Psoas muscle (tissue), 7 donors: ENCODE measurements at regions not wholly inside any gene's neighbourhood (a gene's known extent, or its start where the extent isn't known, plus 50 kb on each side); places are given as distances from the start of the nearest gene placed in this dataset.

ENCODE experiments used
- ATAC-seq, 4 donors: fragments of 200-7000 bp; cut with Tn5 transposase; one replicate each; pipeline ENCODE4 v1.9.1; 2020; ENCODE audit warnings: moderate library complexity in 3 of 4, mild to moderate bottlenecking in 2 of 4
- DNase-seq, 2 donors: peaks; one replicate each; pipeline ENCODE4 v3.0.0-alpha.2; 2020
- H3K27ac ChIP-seq: fragments of 200-600 bp; one replicate; pipeline ENCODE4 v1.8.0; 2022
- H3K27me3 ChIP-seq, 3 donors: fragments of 200-600 bp in 1 of 3; one replicate each; pipeline versions ENCODE4 v1.6.1 to v1.8.0; 2013 to 2022; ENCODE audit warnings: low read length in 2 of 3, mild to moderate bottlenecking in 2 of 3, moderate library complexity in 1 of 3; ENCODE audit not compliant: insufficient read depth in 3 of 3
- H3K36me3 ChIP-seq, 2 donors: fragments of 200-600 bp in 1 of 2; one replicate each; pipeline versions ENCODE4 v1.6.1 to v1.8.0; 2013 to 2022; ENCODE audit warnings: low read depth in 1 of 2, mild to moderate bottlenecking in 1 of 2, moderate library complexity in 1 of 2; ENCODE audit not compliant: insufficient read depth in 1 of 2
- H3K4me1 ChIP-seq: fragments of 200-600 bp; one replicate; pipeline ENCODE4 v1.8.0; 2022
- H3K4me3 ChIP-seq: fragments of 200-600 bp; one replicate; pipeline ENCODE4 v1.8.0; 2022; ENCODE audit warnings: mild to moderate bottlenecking
- H3K9me3 ChIP-seq: fragments of 200-600 bp; one replicate; pipeline ENCODE4 v1.8.0; 2022
- CTCF ChIP-seq: fragments of 200-600 bp; IDR thresholded peaks from one replicate; pipeline ENCODE4 v1.8.0; 2022; ENCODE audit warnings: antibody characterized with exemption
- WGBS, 3 donors: extraction: QIAGEN DNeasy Blood & Tissue Kit; methylation state at CpG; one replicate each; pipeline versions ENCODE4 v1.1.6 to v1.1.7; 2013; 5-methylcytosine and 5-hydroxymethylcytosine counted together
- intact Hi-C, 2 donors: fragments of 100-400 bp; cut with DNase I; formaldehyde crosslinking; loops; one replicate each; pipeline versions ENCODE4 v1.11.0 to v1.14.2; 2022
- donor health status: healthy with polysubstance abuse.
- donor health status: DM: no; HTN: no; CAD: no; lungs with moderate emphysema.
- donor health status: Bipolar disorder and iron deficiency.
- donor health status: healthy.
- donor health status: DM: yes; HTN: yes; CAD: no.
- donor health status: DM: no; HTN: no; CAD: no.
- donor health status: DM: yes; HTN: yes; CAD: no.

- TF ChIP-seq CTCF, result peak; percentile 79
- peak; percentile 79 to 88 (median 80) for ATAC-seq
- Histone ChIP-seq H3K9me3 (no peaks in the 10 kb centered on the region), H3K4me3 (no peak overlapping the region), H3K36me3 (no peaks in the 10 kb centered on the region), H3K27me3 (peaks cover 0 to 4% (median 0%) of the 10 kb centered on the region in 3 donors), H3K27ac (no peak overlapping the region), H3K4me1 (no peaks in the 10 kb centered on the region)
- 34 to 40% (median 36%) methylated on average over 16 of the region's 16 CpGs for WGBS, 3 donors
- intact Hi-C loops, result loop anchor here (1.0 to 10.0 kb wide), 4 partner anchors 141 to 170 kb away; no protein-coding TSS in a partner anchor
- peak; percentile 40 to 65 for DNase-seq
Measured at GRCh38 chr1:22275626-22276395, 132.9 kb upstream of the WNT4 start.

GRCh38 chr1:22276396-22276748 lies 133.5 kb upstream of the WNT4 start:
- Histone ChIP-seq H3K4me3 (no peak overlapping the region), H3K27ac (no peak overlapping the region), H3K27me3 (peaks cover 0 to 5% (median 0%) of the 10 kb centered on the region in 3 donors), H3K36me3 (no peaks in the 10 kb centered on the region), H3K4me1 (no peaks in the 10 kb centered on the region), H3K9me3 (no peaks in the 10 kb centered on the region)
- no peak for TF ChIP-seq CTCF
- ATAC-seq, result no peak
- WGBS, 3 donors, result 62 to 71% (median 64%) methylated on average over 1 of the region's 1 CpG
- intact Hi-C loops, result loop anchor here (1.0 to 10.0 kb wide), 3 partner anchors 142 to 170 kb away; no protein-coding TSS in a partner anchor
- DNase-seq, result no peak

GRCh38 chr1:22277662-22278061 lies 134.8 kb upstream of the WNT4 start:
- no peaks in the 10 kb centered on the region for H3K36me3 ChIP-seq
- peaks cover 0 to 7% (median 0%) of the 10 kb centered on the region in 3 donors for H3K27me3 ChIP-seq
- H3K4me3 ChIP-seq, result no peak overlapping the region
- WGBS, 3 donors, result 70 to 73% (median 72%) methylated on average over 10 of the region's 10 CpGs
- TF ChIP-seq CTCF, result no peak
- intact Hi-C loops, result loop anchor here (5.0 to 10.0 kb wide), 2 partner anchors 143 to 145 kb away; no protein-coding TSS in a partner anchor
- H3K9me3 ChIP-seq, result no peaks in the 10 kb centered on the region
- ATAC-seq (no peak), DNase-seq (no peak)
- H3K4me1 ChIP-seq, result no peaks in the 10 kb centered on the region
- H3K27ac ChIP-seq, result no peak overlapping the region

- 91 to 93% (median 93%) methylated on average over 3 of the region's 3 CpGs for WGBS, 3 donors
- H3K9me3 ChIP-seq, result no peaks in the 10 kb centered on the region
- ATAC-seq (no peak), DNase-seq (no peak)
- H3K4me3 ChIP-seq, result no peak overlapping the region
- H3K27me3 ChIP-seq, result peaks cover 0 to 7% (median 6%) of the 10 kb centered on the region in 3 donors
- H3K4me1 ChIP-seq, result no peaks in the 10 kb centered on the region
- intact Hi-C loops, result loop anchor here (5.0 to 10.0 kb wide), 2 partner anchors 145 to 147 kb away; no protein-coding TSS in a partner anchor
- no peaks in the 10 kb centered on the region for H3K36me3 ChIP-seq
- TF ChIP-seq CTCF, result no peak
- no peak overlapping the region for H3K27ac ChIP-seq
Measured at GRCh38 chr1:22279735-22280134, 136.8 kb upstream of the WNT4 start.
